ENCODE measurements at regions not wholly inside any gene's neighbourhood (a gene's known extent, or its start where the extent isn't known, plus 50 kb on each side); places are given as distances from the start of the nearest gene placed in this dataset.
"Not testable (repeated sequence)": the region's sequence is repeated elsewhere in the genome, so short reads cannot be mapped to it uniquely, and the experiment has no call there.

DNA sequence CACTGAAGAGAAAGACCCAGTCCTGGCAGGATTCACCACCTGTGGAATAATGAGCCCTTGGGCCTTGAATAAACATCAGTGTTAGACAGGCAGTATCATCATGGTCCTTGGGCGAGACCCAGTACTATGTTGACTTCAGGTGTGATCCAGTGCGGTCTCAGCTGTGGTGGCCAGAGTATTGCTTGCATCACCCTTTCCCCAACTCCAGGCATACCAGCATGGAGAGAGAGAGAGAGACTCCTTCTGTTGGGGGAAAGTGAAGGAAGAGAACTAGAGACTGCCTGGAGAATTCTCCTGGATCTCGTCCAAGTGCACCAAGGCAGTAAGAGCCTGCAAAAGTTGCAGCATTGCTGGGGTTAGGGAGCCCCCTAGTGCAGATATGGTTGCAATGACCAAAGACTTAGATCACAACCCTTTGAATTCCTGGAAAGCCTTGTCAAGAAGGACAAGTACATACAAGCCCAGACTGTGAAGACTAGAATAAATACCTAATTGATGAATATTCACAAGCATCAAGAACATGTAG, 61.1 kb upstream of the VAMP7 start:
- DNase-seq: peak; percentile 17

DNA sequence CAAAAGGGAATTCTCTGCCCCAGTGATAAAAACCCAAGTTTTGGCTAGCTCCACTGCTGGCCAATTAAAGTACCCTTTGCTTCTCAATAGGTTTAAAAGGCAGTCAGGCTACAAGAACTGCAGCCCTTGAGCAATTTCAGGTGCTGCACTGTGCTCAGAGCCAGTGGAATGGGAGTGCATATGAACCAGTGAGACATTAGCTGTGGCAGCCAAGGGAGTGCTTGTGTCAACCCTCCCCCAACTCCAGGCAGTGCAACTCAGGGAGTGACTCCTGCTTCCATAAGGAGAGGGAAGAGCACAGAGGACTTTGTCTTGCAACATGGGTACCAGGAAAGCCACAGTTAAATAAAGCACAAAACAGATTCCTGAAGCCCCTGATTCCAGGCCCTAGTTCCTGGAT, 61.6 kb upstream of the VAMP7 start:
- DNase-seq: no peak

DNA sequence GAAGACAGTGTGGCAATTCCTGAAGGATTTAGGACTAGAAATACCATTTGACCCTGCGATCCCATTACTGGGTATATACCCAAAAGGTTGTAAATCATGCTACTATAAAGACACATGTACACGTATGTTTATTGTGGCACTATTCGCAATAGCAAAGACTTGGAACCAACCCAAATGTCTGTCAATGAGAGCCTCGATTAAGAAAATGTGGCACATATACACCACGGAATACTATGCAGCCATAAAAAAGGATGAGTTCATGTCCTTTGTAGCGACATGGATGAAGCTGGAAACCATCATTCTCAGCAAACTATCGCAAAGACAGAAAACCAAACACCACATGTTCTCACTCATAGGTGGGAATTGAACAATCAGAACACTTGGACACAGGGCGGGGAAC, 66.8 kb upstream of the VAMP7 start:
- DNase-seq: not testable (repeated sequence)

DNA sequence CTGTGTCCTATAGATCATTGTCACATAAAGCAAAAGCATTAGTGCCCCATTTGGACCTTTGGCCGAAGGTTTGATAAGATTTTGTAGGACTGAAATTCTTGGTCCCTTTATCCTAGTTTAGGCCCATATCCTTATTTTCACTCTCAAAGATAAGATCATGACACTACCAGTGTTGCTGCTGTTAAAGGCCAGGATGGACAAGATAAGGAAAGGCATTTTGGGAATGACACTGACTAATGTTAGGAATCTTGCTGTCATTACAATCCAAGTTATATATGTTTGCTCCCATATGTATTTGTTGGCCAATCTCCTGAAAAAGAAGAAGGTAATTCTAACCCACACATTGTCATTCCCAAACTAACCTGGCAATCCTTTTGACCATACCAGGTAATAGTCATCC, 101.3 kb upstream of the VAMP7 start:
- no peak for DNase-seq

DNA sequence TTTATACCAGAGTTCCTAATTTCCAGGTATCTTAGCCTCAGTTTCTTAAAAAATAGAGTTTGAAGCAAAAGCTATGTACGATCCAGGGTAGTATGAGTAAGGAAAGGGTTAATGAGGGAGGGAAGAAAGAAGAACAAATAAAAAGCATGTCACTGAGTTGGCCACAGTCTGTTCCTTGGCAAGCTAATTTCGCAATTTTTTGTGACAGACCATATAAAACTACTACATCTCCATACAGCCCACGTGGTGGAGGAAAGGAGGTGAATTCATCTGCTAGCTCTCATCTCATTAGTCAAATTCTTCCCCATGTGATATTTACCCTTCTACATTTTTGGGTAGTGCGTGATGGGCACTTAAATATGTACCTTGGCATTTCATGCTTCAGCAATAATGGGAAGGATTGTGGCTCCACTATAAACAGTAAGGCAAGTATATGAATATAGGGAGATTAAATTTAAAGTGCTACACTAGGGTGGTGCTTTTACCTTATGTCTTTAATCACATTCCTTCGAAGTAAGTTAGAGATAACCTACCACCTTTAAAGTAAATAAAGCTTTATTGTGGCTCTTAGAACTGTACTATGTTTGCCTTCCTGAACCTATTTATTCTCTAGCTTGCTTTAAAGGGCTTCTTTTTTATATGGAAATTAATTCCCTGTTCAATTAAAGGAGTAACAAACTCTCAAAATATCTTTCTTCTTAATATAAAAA, 102.1 kb upstream of the VAMP7 start:
- DNase-seq: no peak

DNA sequence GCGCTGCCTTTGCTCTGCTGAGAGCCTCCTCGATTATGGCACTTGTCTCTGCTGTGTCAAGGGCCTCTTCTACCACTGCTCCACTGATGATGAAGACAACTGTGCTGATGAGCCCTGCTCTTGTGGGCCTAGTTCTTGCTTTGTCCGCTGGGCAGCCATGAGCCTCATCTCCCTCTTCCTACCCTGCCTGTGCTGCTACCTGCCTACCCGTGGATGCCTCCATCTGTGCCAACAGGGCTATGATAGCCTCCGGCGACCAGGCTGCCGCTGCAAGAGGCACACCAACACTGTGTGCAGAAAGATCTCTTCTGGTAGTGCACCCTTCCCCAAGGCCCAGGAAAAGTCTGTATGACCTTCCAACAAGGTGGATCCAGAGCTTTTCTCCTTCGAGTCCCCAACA, 106.8 kb upstream of the VAMP7 start:
- DNase-seq: no peak

DNA sequence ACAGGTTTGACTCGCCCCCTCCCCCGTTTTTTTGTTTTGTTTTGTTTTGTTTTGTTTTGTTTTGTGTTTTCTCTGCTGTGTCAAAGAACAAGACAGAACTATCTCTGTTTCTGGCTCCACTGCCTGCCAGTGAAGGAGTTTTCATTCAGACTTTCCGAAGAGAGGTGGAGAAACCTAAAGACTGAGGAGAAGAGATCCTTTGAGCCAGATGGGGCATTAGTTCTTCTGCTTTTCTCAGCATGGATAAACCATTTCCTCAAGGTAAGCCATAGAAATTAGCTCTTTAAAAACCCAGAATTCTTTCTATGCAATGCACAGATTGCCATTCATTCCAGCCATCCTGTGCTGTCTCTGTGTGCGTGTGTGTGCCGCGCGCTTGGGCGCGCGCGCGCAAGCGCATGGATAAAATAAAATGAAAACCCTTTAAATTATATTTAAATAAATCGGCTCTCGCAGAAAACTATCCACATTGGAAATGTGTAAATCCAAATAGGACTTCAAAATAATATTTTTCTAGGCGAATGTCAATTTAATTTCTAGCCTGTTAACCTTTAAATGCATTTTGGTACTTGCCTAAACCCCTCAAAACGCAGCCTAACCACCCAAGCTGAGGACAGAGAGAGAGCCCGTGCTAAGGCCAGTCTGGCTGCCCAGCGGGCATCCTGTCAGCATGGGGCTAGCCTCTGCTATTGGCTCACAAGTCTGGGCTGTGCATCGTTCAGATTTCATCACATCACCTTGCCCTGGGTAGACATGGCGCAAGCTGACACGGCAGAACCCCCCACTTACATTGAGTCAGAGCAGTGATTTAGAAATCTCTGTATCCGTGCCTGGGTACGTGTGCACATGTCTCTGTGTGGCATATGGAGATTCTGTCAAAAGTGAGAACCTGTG, 113.0 kb upstream of the VAMP7 start:
- DNase-seq: no peak

DNA sequence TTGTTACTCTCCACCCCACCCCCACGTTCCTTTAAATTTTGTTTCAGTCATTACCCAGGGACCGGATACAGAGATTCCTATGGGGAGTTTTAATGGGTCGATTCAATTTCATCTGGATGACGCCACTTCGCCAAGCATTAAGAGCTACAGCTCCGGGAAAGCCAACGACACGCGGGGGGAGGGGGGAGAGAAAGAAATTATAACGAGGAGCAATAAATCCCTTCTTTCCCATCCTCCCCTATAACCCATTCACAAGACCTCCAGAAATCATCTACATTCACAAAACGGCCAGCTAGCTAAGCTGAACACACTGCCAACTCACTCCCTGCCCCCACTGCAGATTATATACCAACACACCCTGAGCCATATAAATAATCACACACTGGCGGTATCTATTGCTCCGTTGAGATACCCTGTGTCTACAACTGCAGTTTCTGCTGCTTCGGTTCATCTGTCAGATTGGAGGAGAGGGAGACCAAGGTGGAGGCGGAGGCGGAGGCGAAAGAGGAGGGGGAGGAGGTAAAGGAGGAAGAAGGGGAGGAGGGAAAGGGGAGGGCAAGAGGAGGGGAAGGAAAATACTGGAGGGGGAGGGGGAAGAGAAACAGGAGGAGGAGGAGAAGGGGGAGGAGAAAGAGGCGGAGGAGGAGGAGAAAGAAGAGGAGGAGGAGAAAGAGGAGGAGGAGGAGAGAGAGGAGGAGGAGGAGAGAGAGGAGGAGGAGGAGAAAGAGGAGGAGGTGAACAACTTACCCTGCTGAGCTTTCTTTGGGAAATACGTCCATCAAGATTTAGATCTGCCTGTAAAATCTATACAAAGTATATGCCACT, 113.9 kb upstream of the VAMP7 start:
- DNase-seq: no peak

DNA sequence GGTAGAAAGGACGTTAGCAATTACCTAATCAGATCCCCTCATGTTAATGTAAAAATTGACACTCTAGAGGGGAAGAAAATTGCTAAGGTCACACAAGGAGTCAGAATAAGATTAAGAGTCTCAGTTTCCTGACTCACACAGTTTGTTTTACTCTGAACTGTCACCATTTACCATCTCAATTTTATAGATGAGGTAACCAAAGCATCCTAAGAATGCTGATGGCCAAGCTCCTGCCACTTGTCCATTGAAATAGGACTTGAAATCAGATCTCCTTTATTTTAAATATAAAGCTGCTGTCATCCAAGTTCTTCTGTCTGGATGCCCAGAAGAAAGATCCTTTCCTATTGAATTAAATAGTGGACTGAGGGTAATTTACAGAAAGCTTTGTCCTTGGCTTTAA, 114.8 kb upstream of the VAMP7 start:
- no peak for DNase-seq

DNA sequence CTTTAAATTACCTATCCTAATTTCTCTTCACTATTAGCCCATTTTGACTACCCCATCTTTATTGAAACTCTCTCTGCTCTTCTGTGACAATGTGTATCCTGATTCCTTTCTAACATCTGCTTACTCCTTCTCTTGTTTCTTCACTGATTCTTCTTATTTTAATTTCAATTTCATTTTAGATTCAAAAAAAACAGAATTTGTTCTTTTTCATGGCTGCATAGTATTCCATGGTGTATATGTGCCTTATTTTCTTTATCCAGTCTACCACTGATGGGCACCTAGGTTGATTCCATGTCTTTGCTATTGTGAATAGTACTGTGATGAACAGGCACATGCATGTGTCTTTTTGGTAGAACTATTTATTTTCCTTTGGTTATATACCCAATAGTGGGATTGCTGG, 120.0 kb upstream of the VAMP7 start:
- DNase-seq: no peak

DNA sequence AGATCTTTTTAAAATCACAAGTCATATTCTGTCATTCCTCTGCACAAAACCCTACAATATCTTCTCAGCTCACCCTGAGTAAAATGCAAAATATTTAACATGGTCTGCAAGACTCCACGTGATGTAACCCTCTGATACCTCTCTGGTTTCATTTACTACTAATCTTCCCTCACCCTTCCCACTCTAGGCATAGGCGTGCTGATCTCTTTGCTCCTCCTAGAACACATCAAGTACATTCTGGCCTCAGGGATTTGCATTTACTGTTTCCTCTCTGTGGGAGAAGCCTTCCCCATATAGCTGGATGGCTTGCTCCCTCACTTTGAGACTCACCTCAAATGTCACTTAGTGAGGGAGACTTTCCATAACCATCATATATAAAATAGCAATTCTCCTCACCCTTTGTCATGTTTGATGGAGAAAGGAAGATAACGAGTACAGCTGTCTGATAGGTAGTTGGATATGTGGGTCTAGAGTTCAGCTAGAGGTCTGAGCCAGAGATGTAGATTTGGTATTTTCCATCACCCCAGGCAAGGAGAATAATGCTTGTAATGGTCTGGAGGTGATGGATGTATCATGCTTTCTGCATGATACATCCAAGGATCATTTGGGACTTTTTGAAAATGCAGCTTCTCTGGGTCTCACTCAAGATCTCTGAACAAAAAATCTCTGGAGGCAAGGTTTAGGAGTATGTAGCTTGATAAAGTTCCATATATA, 123.9 kb upstream of the VAMP7 start:
- no peak for DNase-seq

DNA sequence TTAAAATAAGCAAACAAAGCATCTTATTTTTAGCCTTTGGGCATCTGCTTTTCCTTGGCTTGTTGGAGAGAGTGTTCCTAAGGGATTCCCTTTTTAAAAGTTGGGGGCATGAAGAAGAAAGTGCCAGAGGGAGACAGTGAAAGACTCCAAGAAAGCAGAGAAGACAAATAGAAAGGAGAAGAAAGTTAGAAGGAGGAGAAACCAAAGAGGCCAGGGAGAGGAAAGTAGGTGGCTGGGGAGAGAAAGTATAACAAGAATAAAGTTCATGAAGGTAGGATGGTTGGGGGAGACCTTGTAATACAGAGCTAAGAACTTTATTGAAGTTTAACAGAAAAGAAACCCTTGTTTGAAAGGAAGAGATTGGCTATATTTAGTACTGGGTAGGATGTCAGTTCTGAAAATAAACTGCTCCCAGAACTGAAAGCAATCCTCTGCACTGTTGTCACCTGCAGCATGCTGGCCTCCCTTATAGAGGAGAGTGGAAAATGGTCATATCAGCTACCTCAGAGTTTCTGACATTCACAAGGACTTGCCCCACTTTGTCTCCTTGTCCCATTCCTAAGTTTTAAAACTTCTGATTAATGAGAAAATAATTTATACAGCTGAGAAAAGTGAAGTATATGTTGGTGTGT, 125.3 kb upstream of the VAMP7 start:
- no peak for DNase-seq

DNA sequence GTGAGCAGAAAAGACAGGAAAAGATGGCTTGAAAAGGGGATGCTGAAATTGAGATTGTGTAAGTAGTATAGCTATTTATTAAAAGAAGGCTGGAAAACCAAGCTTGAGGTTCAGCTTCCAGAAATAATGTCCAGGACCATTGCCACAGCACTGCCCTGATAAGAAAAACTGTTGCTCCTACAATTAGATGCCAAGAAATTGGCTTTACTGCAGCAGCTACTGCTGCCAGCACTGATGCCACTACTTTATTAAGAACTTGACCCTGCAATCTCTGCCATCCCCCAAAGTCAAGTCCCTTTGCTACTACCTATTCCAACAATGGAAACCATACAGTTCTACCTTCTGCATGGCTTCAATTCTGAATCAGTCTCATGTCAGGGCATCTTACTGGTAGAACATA, 130.0 kb upstream of the VAMP7 start:
- DNase-seq: no peak

DNA sequence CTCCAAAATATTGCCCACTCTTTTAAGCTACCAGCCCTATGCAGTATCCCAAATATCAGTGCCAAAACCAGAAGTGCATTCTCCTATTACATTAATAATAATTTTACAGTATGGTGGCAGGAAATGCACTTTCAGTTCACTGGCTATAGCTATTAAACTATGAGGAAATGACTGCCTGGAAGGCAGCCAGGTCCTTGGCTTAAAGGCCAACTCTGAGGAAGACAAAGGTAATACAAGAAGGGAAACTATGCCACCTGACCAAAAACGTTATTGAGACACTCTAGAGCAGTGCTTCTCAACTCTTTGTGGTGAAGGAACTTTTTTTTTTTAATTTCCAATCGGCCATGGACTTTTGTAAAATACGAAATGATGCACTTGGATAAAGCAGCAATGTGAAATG, 133.6 kb upstream of the VAMP7 start:
- DNase-seq: no peak

DNA sequence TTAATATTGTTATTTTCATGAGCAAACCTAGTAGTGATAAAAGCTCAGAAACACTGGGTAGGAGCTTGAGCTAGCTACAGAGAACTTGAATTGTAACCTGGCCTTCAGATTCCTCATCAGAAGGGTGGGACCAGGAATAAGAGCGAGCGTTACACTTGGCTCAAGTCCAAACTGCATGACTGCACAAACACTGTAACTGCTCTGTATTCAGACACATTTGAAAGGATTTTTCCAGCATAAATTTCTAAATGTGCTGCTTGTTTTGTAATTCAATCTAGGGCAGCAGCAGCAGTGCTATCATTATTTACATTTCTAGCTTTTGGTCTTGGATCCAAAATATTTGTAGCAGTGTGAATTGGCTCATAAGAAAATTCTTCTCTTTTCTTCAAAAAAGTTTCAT, 133.0 kb upstream of the TMLHE start:
- DNase-seq: no peak

DNA sequence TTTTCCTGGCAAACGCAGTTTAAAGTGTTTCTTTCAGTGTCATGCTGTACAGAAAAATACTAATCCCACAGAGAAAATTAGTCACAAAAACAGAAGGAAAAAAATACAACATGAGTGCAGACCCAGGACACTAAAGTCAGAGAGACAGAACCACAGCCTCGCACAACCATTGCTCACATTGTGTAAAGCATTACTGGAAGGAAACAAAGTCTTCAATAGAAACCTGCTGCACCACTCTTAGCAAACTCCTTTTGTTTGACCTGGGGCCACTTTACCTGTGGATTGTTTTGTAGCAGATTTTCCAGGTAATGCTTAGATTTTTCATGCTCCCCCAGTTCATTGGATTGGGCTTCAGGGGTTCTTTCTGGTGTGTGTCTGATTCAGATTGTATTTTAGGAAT, 131.8 kb upstream of the TMLHE start:
- no peak for DNase-seq

DNA sequence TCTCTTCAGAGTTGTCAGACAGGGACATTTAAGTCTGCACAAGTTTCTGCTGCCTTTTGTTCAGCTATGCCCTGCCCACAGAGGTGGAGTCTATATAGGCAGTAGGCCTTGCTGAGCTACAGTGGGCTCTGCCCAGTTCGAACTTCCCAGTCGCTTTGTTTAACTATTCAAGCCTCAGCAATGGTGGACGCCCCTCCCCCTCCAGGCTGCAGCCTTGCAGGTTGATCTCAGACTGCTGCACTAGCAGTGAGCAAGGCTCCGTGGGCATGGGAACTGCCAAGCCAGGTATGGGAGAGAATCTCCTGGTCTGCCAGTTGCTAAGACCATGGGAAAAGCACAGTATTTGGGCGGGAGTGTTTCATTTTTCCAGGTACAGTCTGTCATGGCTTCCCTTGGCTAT, 115.6 kb upstream of the TMLHE start:
- DNase-seq: not testable (repeated sequence)

DNA sequence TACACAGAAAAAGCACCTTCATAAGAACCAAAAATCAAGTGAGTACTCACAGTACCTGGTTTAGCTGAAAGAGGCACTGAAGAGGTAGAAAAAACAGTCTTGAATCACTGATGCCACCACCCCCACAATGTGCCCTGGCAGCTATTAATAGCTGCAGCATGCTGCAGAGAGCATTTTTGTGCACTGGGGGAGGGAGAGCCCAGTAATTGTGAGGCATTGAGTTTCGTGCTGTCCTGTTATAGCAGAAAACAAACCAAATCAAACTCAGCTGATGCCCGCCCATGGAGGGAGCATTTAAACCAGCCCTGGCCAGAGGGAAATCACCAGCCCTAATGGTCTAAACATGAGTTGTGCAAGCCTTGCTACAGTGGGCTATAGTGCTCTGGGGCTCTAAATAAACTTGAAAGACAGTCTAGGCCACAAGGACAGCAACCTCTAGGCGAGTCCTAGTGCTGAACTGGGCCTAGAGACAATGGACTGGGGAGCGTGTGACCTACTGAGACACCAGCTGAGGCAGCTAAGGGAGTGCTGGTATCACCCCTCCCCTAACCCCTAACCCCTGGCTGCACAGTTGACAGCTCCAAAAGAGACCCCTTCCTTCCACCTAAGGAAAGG, 106.3 kb upstream of the TMLHE start:
- DNase-seq: no peak

DNA sequence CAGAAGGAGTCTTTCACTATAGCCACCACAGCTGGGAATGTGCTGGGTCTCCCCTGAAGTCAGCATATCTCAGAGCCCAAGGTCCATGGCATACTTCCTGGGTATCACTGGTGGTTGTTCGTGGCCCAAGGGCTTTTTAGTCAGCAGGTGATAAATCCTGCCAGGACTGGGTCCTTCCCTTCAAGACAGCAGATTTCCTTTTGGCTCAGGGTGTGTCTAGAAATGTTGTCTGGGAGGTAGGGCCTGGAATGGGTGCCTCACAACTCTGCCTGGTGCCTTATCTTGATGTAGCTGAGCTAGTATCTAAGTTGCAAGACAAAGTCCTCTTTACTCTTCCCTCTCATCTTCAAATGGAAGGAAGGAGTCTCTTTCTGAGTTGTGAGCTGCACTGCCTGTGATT, 102.4 kb upstream of the TMLHE start:
- no peak for DNase-seq

DNA sequence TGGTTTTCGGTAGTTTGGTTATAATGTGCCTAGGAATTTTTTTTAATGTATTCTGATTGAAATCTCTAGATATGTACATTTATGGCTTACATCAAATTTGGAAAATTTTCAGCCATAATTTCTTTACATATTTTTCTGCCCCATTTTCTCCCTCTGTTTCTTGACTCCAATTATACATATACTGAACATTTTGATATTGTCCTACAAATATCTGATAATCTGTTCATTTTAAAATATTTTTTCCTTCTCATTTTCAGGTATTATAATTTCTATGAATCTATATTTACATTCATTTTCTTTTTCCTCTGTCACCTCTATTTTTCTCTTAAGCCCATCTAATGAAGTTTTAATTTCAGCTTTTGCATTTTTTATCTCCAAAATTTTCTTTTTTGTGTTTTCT, 82.7 kb upstream of the TMLHE start:
- no peak for DNase-seq

DNA sequence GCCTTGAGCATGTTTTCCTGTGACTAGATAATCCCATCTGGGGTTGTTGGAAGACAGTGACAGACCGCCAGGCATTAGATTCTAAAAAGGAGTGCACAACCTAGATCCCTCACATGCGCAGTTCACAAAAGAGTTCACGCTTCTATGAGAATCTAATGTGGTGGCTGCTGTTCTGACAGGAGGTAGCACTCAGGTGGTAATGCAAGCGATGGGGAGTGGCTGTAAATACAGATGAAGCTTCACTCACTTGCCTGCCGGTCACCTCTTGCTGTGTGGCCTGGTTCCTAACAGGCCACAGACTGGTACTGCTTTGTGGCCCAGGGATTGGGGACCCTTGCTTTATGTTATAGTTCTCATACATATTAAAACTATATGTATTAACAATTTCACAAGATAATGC, 81.9 kb upstream of the TMLHE start:
- no peak for DNase-seq

DNA sequence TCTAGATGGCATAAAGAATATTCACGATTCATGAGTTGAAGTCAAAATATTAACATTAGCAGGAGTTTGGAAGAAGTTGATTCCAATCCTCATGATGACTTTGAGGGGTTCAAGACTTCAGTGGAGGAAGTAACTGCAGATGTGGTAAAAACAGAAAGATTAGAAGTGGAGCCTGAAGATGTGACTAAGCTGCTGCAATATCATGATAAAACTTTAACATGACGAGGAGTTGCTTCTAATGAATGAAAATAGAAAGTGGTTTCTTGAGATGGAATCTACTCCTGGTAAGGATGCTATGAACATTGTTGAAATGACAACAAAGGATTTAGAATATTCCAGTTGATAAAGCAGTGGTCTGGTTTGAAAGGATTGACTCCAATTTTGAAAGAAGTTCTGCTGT, 70.1 kb upstream of the TMLHE start:
- DNase-seq: no peak
